NCI-H748 (cell line): ENCODE measurements at regions not wholly inside any gene's neighbourhood (a gene's known extent, or its start where the extent isn't known, plus 50 kb on each side); places are given as distances from the start of the nearest gene placed in this dataset.

Source experiments
- DNase-seq: peaks from one replicate; lab custom pipeline; 2025; ENCODE audit not compliant: unreplicated experiment; lab: John Stamatoyannopoulos, UW

DNA sequence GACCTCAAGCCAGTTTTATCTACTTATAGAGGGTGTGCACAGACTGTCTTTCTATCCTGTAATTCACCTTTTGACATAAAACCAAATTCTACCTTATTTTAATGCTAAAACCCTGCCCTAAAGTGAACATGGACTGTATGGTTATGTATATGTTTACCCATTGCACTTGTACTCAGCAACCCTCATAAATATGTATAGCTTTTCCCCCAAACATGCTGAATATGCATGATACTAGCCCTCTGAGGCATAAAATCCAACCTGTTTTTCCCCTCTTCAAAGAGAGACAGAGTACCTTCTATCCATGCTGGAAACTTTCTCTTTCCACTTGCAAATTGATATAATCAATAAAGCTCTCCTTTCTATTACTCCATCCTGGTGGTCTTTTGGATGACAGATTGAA is 267.9 kb upstream of the BMP2 start:
- DNase-seq: no peak

- no peak for DNase-seq
Observed at GRCh38 chr20:6496874-6497273, 270.6 kb upstream of the BMP2 start.

- no peak for DNase-seq
Observed at GRCh38 chr20:6495907-6496306, 271.6 kb upstream of the BMP2 start.

DNA sequence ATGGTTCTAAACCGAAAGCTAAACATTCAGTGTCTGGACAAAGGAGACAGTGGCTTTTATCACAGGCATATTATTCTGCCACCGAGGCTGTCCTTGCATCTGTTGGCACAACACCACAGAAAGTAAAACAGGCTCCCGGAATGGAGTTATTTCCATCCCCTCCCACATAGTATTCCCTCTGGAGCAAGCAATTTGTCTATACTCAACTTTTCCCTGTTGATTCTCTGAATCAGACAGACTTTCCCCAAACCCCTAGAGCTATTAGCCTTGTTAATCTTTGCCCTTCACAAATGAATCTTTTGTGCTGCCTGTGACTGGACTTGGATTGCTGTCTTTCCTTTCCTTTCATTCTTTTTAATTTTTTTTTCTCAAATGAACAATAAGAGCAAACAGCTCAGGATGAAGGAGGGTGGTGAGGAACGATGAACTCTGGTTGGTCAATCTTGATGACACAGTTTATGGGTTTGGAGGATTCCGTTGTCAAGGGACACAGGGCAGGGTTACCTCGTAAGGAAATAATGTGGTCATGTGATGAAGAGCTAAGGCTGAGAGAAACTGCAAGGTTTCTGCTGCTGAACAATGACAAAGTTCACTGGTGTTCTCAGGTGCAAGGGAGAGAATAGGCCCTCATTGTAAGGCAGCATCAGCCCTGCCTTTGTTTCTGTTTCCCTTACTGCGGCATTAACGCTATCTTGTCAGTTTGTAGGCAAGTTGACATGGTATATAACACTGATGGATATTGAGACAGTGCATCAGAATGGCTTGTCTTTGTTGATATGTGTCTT is 275.0 kb upstream of the BMP2 start:
- peak; percentile 65 for DNase-seq

DNA sequence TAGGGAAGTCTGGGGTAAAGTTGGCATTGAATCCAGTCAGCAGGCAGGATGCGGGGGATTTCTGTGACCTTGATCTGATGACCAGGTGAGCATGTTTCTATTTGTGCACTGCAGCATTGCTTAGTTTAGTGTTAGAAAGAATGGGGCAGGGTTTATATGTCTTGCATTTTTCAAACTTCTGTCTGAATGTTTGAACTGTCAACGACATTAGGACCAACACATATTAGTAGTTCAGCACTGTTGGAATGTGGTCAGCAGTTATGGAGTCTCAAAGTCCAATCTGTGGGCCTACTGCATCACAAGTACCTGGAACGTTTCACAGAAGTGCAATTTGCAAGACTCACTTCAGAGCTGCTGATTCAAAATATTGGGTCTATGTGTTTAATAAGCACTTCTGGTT is 276.6 kb upstream of the BMP2 start:
- peak; percentile 54 for DNase-seq

DNA sequence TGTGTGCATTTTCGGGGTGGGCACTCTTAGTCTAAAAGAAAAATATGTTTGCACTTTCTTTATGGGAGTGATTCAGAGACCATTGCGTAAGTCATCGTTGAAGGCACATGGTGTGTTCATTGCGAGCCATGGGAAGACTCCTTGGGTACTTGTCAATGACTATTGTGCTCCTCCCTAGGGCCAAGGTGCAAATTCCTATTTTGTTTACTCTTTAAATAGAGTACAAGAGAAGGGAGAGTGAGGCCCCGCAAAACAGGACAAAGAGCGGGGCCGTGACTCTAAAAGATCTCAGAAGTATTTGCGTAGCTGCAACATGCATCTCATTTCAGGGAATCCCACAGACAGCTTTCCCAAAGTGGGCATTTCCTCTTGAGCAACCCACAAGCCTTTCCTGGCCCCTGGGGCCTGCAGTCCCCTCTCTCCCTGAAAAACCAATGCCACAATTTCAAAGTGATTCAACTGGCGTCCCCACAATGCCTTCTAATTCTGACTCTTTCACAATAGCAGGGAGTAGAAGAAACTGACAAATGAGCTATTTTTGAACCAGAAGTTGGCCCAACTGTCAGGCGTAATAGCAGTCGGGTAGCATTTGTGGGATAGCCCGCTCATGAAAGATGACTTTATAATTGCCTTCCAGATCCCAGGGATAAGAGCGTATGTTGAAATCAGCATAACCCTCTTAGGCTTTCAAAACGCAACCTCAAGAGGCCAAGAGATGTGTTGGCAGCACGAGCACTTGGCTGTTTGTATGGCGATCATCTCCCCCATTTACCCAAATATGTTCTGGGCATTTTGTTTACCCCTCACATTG is 277.9 kb upstream of the BMP2 start:
- DNase-seq: peak; percentile 100

- no peak for DNase-seq
Observed at GRCh38 chr20:6485351-6485750, 282.1 kb upstream of the BMP2 start.

GRCh38 chr20:6483727-6484126 is 283.8 kb upstream of the BMP2 start:
- DNase-seq: no peak

DNA sequence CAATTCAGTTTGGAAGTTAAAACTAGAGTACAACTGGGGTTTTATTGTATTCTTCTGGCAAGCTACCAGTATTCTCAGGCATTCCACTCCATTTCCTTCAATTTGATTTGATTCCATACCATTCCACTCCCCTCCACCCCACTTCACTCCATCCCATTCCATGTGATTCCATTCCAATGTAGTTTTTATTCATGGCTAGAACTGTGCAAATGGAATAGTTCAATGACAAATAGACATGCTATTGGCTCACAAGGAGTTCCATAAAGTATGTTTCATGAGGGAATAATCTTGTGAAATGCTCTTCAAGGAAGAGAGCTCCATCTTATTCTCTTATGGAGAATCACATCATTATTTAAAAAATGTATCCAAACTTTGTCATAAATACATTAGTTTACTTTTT is 285.0 kb upstream of the BMP2 start:
- DNase-seq: no peak

DNA sequence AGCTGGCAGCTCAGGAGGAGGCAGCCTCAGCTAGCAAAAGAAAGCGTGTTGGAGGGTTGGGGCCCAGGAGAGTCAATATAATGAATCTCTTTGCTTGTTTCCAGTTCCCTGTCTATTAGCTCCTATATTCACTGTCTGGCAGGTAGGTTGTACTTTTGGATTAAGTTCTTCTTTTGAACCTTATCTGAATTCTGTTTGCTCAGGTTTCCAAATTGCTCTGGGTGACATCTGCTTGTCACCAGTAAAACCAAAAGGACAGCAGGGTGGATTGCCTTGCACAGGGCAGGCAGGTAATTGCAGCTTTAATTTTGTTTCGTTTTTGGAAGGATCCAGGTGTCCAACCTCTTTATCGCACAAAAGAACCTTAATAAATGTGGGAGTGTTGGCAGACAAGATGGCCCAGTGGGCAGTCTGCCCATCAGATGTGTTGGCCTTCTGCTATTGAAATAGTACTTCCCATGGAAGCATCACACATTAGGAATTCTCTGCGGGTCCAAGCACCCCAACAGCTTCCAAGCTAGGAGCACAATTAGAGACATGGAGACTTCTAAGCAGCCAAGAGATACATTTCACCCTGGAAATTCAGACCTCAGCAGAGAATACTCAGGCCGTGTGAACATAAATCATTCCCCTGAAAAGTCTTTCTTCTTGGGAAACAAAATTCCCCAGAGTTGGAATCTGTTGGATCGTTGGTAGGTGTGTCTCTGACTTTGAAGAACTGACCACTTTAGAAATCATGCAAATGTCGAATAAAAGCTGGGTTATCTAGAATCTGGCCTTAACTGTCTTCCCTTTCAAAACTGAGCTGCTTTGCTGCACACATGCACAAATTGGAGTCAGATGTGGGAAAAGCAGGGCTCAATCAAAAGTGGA is 286.9 kb upstream of the BMP2 start:
- peak; percentile 97 for DNase-seq

DNA sequence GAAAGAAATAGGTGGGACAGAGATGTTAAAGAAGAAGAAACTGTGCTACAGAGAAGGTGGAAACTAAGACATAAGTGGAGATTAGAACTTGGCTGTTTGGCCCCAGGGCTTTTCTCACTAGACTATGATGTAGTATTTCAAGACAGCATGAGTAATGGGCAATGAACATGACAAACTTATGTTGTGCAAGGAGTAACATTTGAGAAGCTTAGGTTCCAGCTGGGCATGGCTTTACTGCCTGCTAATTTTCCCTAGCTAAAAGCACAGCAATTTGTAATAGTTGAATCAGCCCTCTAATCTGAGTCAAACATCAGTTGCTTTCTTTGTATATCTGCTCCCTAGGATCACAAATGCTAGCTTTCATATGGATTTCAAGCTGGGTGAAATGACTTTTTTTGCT is 294.3 kb upstream of the BMP2 start:
- DNase-seq: no peak

DNA sequence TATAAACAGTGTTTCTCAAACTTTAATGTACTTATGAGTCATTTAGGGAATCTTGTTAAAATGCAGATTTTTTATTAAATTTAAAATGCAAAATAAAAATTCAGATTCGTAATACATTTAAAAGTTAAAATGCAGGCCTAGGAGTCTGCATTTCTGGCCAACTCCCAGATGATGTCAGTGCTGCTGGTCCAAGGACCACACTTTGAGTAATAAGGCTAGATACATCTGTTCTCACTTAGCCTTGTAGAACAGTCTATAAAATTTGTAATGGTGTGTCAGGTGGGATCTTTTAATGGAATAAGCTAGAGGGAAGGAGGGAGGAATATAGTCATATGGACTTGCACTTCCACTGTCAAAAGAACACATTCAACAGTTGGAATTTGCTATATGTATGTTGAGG is 295.6 kb upstream of the BMP2 start:
- DNase-seq: no peak

GRCh38 chr20:6471110-6471647 is 296.3 kb upstream of the BMP2 start:
- no peak for DNase-seq

GRCh38 chr20:6469695-6470094 is 297.8 kb upstream of the BMP2 start:
- DNase-seq: no peak

GRCh38 chr20:6468423-6469116 is 298.9 kb upstream of the BMP2 start:
- DNase-seq: no peak

DNA sequence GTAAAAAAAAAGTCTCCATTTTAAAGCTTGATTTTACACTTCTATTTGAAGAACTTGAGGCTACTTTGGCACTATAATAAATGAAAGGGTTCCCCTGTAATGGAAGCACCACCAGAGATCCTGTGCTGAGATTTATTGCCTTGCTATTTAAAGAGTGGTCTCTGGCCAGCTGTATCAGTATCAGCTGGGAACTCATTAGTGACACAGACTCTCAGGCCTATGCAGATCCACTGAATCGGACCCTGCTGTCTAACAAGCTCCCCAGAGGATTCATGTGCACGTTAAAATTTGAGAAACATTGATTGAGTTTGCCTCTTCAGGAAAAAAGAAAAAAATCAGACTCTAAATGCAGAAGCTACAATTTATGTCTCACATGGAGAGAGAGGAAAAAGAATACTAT is 299.9 kb upstream of the BMP2 start:
- no peak for DNase-seq

GRCh38 chr20:6466075-6466810 is 301.2 kb upstream of the BMP2 start:
- DNase-seq: no peak

DNA sequence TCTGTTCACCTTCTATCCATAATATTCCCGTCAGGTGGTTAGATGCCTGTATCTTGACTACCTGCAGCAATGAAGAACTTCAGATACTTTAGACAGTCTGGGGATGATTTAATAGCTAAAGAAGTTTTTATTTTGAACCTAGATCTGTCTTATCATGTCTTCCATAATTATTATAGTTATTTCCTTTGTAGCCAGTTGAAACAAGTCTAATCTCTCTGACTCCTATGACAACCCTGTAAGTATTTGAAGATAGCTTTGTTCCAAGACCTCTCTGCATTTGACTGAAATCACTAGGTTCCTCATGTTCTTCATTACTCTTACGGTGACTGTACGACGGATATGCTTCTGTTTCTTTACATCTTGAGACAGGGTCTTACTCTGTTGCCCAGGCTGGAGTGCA is 316.6 kb upstream of the BMP2 start:
- no peak for DNase-seq

- DNase-seq: no peak
Observed at GRCh38 chr20:6440443-6440799, 317.6 kb upstream of the FERMT1 start.
